ENCODE measurements at regions not wholly inside any gene's neighbourhood (a gene's known extent, or its start where the extent isn't known, plus 50 kb on each side); places are given as distances from the start of the nearest gene placed in this dataset.

- no peak for TF ChIP-seq CTCF (IDR thresholded peaks at IDR 0.05)
- TF ChIP-seq POLR2A (IDR thresholded peaks at IDR 0.05) = no peak
- H3K27ac ChIP-seq = no peak overlapping the region
- H3K36me3 ChIP-seq (ENCODE audit: low read depth, missing control alignments) = no peaks in the 10 kb centered on the region
- H3K4me1 ChIP-seq = no peaks in the 10 kb centered on the region
- WGBS, 2 donors = 88 to 100% methylated on average over 1 to 12 of the region's 12 CpGs
- no peaks in the 10 kb centered on the region for H3K27me3 ChIP-seq
- DNase-seq = no peak
- intact Hi-C loops (cut with DNase I; ENCODE audit: low total_unique reads) = no loop called here
- H3K9me3 ChIP-seq = no peaks in the 10 kb centered on the region
- no peak overlapping the region for H3K4me3 ChIP-seq
These were observed 219.2 kb upstream of the PPP2R2D start for GRCh38 chr10:131681656-131682055.

GRCh38 chr10:131682271-131682962 is 218.4 kb upstream of the PPP2R2D start:
- Histone ChIP-seq H3K4me3 (no peak overlapping the region), H3K4me1 (no peaks in the 10 kb centered on the region), H3K27me3 (no peaks in the 10 kb centered on the region), H3K27ac (no peak overlapping the region), H3K36me3 (ENCODE audit: low read depth, missing control alignments) (no peaks in the 10 kb centered on the region), H3K9me3 (no peaks in the 10 kb centered on the region)
- no peak for DNase-seq
- TF ChIP-seq POLR2A (IDR thresholded peaks at IDR 0.05) = no peak
- no peak for TF ChIP-seq CTCF (IDR thresholded peaks at IDR 0.05)
- intact Hi-C loops (cut with DNase I; ENCODE audit: low total_unique reads) = no loop called here
- WGBS, 2 donors = 91% methylated on average over 20 of the region's 20 CpGs

- no peaks in the 10 kb centered on the region for H3K4me1 ChIP-seq
- H3K4me3 ChIP-seq = no peak overlapping the region
- no peaks in the 10 kb centered on the region for H3K9me3 ChIP-seq
- 89 to 90% methylated on average over 21 of the region's 21 CpGs for WGBS, 2 donors
- intact Hi-C loops (cut with DNase I; ENCODE audit: low total_unique reads) = no loop called here
- H3K36me3 ChIP-seq (ENCODE audit: low read depth, missing control alignments) = no peaks in the 10 kb centered on the region
- TF ChIP-seq CTCF (IDR thresholded peaks at IDR 0.05) (no peak), POLR2A (IDR thresholded peaks at IDR 0.05) (no peak)
- no peaks in the 10 kb centered on the region for H3K27me3 ChIP-seq
- H3K27ac ChIP-seq = no peak overlapping the region
- no peak for DNase-seq
These were observed 217.4 kb upstream of the PPP2R2D start for GRCh38 chr10:131683281-131683861.

GRCh38 chr10:131683941-131684340 is 216.9 kb upstream of the PPP2R2D start:
- no peak for DNase-seq

More at GRCh38 chr10:131683941-131684340, 216.9 kb upstream of the PPP2R2D start:
- Histone ChIP-seq H3K36me3 (ENCODE audit: low read depth, missing control alignments) (no peaks in the 10 kb centered on the region), H3K27ac (no peak overlapping the region), H3K9me3 (no peaks in the 10 kb centered on the region), H3K4me1 (no peaks in the 10 kb centered on the region), H3K4me3 (no peak overlapping the region), H3K27me3 (no peaks in the 10 kb centered on the region)
- 85 to 90% methylated on average over 9 to 12 of the region's 12 CpGs for WGBS, 2 donors
- TF ChIP-seq CTCF (IDR thresholded peaks at IDR 0.05) (no peak), POLR2A (IDR thresholded peaks at IDR 0.05) (no peak)
- intact Hi-C loops (cut with DNase I; ENCODE audit: low total_unique reads) = no loop called here

All from testis (tissue), 2 donors.